ENCODE measurements at regions not wholly inside any gene's neighbourhood (a gene's known extent, or its start where the extent isn't known, plus 50 kb on each side); places are given as distances from the start of the nearest gene placed in this dataset.

DNA sequence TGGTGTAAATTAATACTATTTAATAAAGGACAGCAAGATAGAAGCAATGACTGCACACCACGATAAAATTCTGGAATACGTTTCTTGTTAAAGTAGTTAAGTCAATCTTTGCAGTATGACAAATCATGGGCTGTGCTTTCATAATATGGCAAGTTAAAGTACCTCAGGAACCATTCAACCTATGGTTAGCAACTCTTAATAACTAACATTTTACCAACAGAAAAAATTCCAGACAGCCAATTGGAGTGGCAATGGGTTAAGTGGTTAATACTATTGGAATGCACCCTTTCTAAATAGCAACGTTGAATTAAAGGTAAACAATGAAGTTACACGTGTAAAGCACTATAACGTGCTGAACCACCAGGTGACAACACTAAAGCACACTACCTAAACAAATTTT, 72.4 kb upstream of the ZCCHC13 start:
- no peak for DNase-seq (ENCODE audit: low spot score in 2 of 2)
- H3K4me3 ChIP-seq = no peak overlapping the region
- H3K27me3 ChIP-seq = no peaks in the 10 kb centered on the region
- H3K36me3 ChIP-seq = no peaks in the 10 kb centered on the region
- intact Hi-C loops (cut with DNase I) = no loop called here
- TF ChIP-seq, protein P1, sequence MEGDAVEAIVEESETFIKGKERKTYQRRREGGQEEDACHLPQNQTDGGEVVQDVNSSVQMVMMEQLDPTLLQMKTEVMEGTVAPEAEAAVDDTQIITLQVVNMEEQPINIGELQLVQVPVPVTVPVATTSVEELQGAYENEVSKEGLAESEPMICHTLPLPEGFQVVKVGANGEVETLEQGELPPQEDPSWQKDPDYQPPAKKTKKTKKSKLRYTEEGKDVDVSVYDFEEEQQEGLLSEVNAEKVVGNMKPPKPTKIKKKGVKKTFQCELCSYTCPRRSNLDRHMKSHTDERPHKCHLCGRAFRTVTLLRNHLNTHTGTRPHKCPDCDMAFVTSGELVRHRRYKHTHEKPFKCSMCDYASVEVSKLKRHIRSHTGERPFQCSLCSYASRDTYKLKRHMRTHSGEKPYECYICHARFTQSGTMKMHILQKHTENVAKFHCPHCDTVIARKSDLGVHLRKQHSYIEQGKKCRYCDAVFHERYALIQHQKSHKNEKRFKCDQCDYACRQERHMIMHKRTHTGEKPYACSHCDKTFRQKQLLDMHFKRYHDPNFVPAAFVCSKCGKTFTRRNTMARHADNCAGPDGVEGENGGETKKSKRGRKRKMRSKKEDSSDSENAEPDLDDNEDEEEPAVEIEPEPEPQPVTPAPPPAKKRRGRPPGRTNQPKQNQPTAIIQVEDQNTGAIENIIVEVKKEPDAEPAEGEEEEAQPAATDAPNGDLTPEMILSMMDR (IDR thresholded peaks at IDR 0.05) = no peak
- H3K27ac ChIP-seq = no peak overlapping the region
- H3K4me1 ChIP-seq = no peaks in the 10 kb centered on the region
- H3K9me3 ChIP-seq = no peaks in the 10 kb centered on the region

DNA sequence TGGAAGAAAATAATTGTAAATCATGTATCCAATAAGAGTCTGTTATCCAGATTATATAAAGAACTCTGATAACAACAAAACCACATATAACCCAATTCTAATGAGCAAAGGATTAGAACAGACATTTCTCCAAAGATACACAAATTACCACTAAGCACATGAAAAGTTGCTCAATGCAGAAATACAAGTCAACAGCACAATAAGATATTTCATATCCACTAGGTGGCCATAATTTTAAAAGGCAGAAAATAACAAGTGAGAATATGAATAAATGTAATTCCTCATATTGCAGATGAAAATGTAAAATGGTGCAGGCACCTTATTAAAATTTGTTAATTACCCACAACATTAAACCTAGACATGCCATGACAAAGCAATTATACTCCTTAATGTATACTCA, 73.9 kb upstream of the ZCCHC13 start:
- TF ChIP-seq, protein P1 (IDR thresholded peaks at IDR 0.05) = no peak
- Histone ChIP-seq H3K27me3 (no peaks in the 10 kb centered on the region), H3K9me3 (peaks cover 5 to 9% of the 10 kb centered on the region in 2 donors), H3K27ac (no peak overlapping the region), H3K36me3 (peaks cover 0 to 7% of the 10 kb centered on the region in 2 donors), H3K4me1 (no peaks in the 10 kb centered on the region), H3K4me3 (no peak overlapping the region)
- intact Hi-C loops (cut with DNase I) = no loop called here
- no peak for DNase-seq (ENCODE audit: low spot score in 2 of 2)

DNA sequence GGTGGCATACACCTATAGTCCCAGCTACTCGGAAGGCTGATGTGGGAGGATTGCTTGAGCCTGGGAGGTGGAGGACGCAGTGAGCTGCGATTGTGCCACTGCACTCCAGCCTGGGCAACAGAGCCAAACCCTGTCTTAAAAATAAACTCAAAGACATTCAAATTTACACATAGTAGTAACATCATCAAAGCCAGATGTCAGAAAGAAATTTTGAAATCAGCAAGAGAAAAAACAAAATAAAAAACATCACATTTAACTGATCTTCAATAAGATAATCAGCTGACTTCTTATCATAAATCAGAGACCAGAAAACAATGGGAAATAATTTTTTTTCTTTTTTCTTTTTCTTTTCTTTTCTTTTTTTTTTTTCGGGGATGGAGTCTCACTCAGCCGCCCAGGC, 78.9 kb upstream of the ZCCHC13 start:
- H3K27me3 ChIP-seq = no peaks in the 10 kb centered on the region
- H3K27ac ChIP-seq = no peak overlapping the region
- H3K4me1 ChIP-seq = no peaks in the 10 kb centered on the region
- peaks cover 0 to 7% of the 10 kb centered on the region in 2 donors for H3K36me3 ChIP-seq
- TF ChIP-seq, protein P1 (IDR thresholded peaks at IDR 0.05) = no peak
- DNase-seq (ENCODE audit: low spot score in 2 of 2) = no peak
- peaks cover 9 to 14% of the 10 kb centered on the region in 2 donors for H3K9me3 ChIP-seq
- no peak overlapping the region for H3K4me3 ChIP-seq
- intact Hi-C loops (cut with DNase I) = no loop called here

DNA sequence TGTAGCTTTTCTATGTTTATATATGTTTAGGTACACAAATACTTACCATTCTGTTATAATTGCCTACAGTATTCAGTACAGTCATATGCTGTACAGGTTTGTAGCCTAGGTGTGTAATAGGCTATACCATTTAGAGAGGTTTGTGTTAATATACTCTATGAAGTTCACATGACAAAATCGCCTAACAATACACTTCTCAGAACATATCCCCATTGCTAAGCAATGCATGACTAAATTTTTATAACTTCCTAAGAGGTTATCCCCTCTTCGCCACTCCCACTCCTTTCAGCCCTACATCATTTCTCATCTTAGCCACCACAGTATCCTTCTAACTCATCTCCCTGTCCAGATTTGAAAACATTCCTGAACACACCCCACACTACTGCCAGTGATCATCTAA, 83.7 kb upstream of the ZCCHC13 start:
- H3K4me3 ChIP-seq = no peak overlapping the region
- TF ChIP-seq, protein P1 (IDR thresholded peaks at IDR 0.05) = no peak
- no peak for DNase-seq (ENCODE audit: low spot score in 2 of 2)
- H3K27ac ChIP-seq = no peak overlapping the region
- no peaks in the 10 kb centered on the region for H3K4me1 ChIP-seq
- intact Hi-C loops (cut with DNase I) = no loop called here
- H3K36me3 ChIP-seq = peaks cover 4 to 10% of the 10 kb centered on the region in 2 donors
- no peaks in the 10 kb centered on the region for H3K27me3 ChIP-seq
- peaks cover 6 to 7% of the 10 kb centered on the region in 2 donors for H3K9me3 ChIP-seq

DNA sequence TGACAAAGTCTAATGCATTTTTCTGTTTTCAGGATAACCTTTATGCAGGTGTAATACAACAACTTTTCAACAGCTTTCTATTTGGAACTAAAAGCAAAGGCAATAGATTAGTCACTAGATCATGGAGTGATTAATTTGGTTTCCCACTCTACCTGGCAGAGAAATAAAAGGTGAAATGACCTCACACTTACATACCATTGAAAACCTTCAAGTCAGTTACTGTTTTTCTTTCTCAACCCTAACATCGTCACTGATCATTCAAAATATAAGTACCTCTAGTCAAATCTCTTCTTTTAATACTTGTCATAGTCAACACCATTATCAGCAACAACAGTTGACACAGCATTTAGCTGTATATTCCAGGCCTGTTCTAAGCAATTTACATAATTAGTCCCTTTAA, 85.1 kb upstream of the ZCCHC13 start:
- intact Hi-C loops (cut with DNase I) = no loop called here

More for the DNA sequence above, 85.1 kb upstream of the ZCCHC13 start:
- H3K4me1 ChIP-seq = no peaks in the 10 kb centered on the region
- H3K4me3 ChIP-seq = no peak overlapping the region
- H3K27me3 ChIP-seq = no peaks in the 10 kb centered on the region
- H3K9me3 ChIP-seq = no peaks in the 10 kb centered on the region
- TF ChIP-seq, protein P1 (IDR thresholded peaks at IDR 0.05) = no peak
- no peak overlapping the region for H3K27ac ChIP-seq
- no peak for DNase-seq (ENCODE audit: low spot score in 2 of 2)
- H3K36me3 ChIP-seq = peaks cover 7 to 14% of the 10 kb centered on the region in 2 donors

Data from ascending aorta (tissue), 2 donors.